NCI-H82 treated with DMSO at 0.1 percent for 48 hours (cell line): ENCODE measurements at regions not wholly inside any gene's neighbourhood (a gene's known extent, or its start where the extent isn't known, plus 50 kb on each side); places are given as distances from the start of the nearest gene placed in this dataset.

Source experiments
- DNase-seq: peaks from one replicate; lab custom pipeline; 2025; ENCODE audit not compliant: unreplicated experiment; lab: John Stamatoyannopoulos, UW

GRCh38 chr10:29141761-29142160, 147.1 kb upstream of the LYZL1 start:
- DNase-seq, result no peak

GRCh38 chr10:29142516-29143314, 146.2 kb upstream of the LYZL1 start:
- DNase-seq, result no peak

- DNase-seq, result no peak
Observed at GRCh38 chr10:29144126-29144525, 144.7 kb upstream of the LYZL1 start.

- no peak for DNase-seq
Observed at GRCh38 chr10:29146311-29147100, 142.4 kb upstream of the LYZL1 start.

- no peak for DNase-seq
Observed at GRCh38 chr10:29150010-29150409, 138.9 kb upstream of the LYZL1 start.

- no peak for DNase-seq
Observed at GRCh38 chr10:29151005-29151404, 137.9 kb upstream of the LYZL1 start.

- no peak for DNase-seq
Observed at GRCh38 chr10:29157321-29157720, 131.5 kb upstream of the LYZL1 start.

- no peak for DNase-seq
Observed at GRCh38 chr10:29158066-29158465, 130.8 kb upstream of the LYZL1 start.

- DNase-seq, result no peak
Observed at GRCh38 chr10:29160150-29160617, 128.7 kb upstream of the LYZL1 start.

- no peak for DNase-seq
Observed at GRCh38 chr10:29163746-29164145, 125.1 kb upstream of the LYZL1 start.

GRCh38 chr10:29166713-29167112, 122.2 kb upstream of the LYZL1 start:
- DNase-seq, result no peak

GRCh38 chr10:29169021-29169420, 119.8 kb upstream of the LYZL1 start:
- no peak for DNase-seq

GRCh38 chr10:29171717-29172116, 117.2 kb upstream of the LYZL1 start:
- DNase-seq, result no peak

- no peak for DNase-seq
Observed at GRCh38 chr10:29174389-29174788, 114.5 kb upstream of the LYZL1 start.

- DNase-seq, result no peak
Observed at GRCh38 chr10:29176845-29177832, 111.7 kb upstream of the LYZL1 start.

- no peak for DNase-seq
Observed at GRCh38 chr10:29181936-29182335, 106.9 kb upstream of the LYZL1 start.

- DNase-seq, result no peak
Observed at GRCh38 chr10:29183301-29183945, 105.4 kb upstream of the LYZL1 start.

- no peak for DNase-seq
Observed at GRCh38 chr10:29184205-29185000, 104.5 kb upstream of the LYZL1 start.

- no peak for DNase-seq
Observed at GRCh38 chr10:29185050-29185449, 103.8 kb upstream of the LYZL1 start.

GRCh38 chr10:29186221-29186620, 102.6 kb upstream of the LYZL1 start:
- no peak for DNase-seq
